Vagina (tissue), 2 donors: ENCODE measurements at regions not wholly inside any gene's neighbourhood (a gene's known extent, or its start where the extent isn't known, plus 50 kb on each side); places are given as distances from the start of the nearest gene placed in this dataset.

Experiments used
- DNase-seq, 2 donors: peaks; one replicate each; pipeline ENCODE4 v3.0.0-alpha.2; 2017; ENCODE audit errors: extremely low spot score in 2 of 2
- H3K27ac ChIP-seq: fragments of 200-600 bp; sonication (generic); one replicate; pipeline ENCODE4 v1.5.1; 2019
- H3K27me3 ChIP-seq: fragments of 200-600 bp; sonication (generic); one replicate; pipeline ENCODE4 v1.5.1; 2019
- H3K36me3 ChIP-seq, 2 donors: fragments of 200-600 bp; sonication (generic); one replicate each; pipeline ENCODE4 v1.5.1; 2017 to 2019
- H3K4me1 ChIP-seq: fragments of 200-600 bp; sonication (generic); one replicate; pipeline ENCODE4 v1.5.1; 2019
- H3K4me3 ChIP-seq, 2 donors: fragments of 200-600 bp; sonication (generic); 1 replicate in 1 of 2; 2 replicates in 1 of 2; pipeline ENCODE4 v1.5.1; 2016 to 2019
- H3K9me3 ChIP-seq: fragments of 200-600 bp; sonication (generic); one replicate; pipeline ENCODE4 v1.5.1; 2019
- CTCF ChIP-seq, 3 experiments: fragments of 450-650 bp in 2 of 3; fragments of 200-600 bp in 1 of 3; sonication (generic) in 1 of 3; IDR thresholded peaks; one replicate each; pipeline ENCODE4 v1.5.1; 2017 to 2019; ENCODE audit warnings: antibody characterized with exemption in 3 of 3, mild to moderate bottlenecking in 2 of 3, moderate library complexity in 2 of 3
- POLR2A ChIP-seq, 2 donors: fragments of 450-650 bp; IDR thresholded peaks; one replicate each; pipeline ENCODE4 v1.6.1; 2017; ENCODE audit warnings: antibody characterized with exemption in 2 of 2, mild to moderate bottlenecking in 2 of 2, moderate library complexity in 2 of 2
- POLR2AphosphoS5 ChIP-seq, 2 donors: sonication (generic); formaldehyde crosslinking; IDR thresholded peaks; one replicate each; pipeline ENCODE4 v1.9.0; 2017; ENCODE audit warnings: antibody characterized with exemption in 2 of 2, mild to moderate bottlenecking in 2 of 2, low read depth in 1 of 2; ENCODE audit not compliant: insufficient read depth in 1 of 2
- intact Hi-C: fragments of 100-400 bp; cut with DNase I; formaldehyde crosslinking; loops from one replicate; pipeline ENCODE4 v1.15.1; 2023

GRCh38 chr13:73189362-73189761 lies 130.6 kb downstream of the KLF5 start:
- Histone ChIP-seq H3K9me3 (no peaks in the 10 kb centered on the region), H3K36me3 (no peaks in the 10 kb centered on the region), H3K4me1 (peaks cover 14% of the 10 kb centered on the region), H3K4me3 (no peak overlapping the region), H3K27ac (no peak overlapping the region), H3K27me3 (no peaks in the 10 kb centered on the region)
- intact Hi-C loops, result no loop called here
- TF ChIP-seq POLR2A (IDR thresholded peaks at IDR 0.05), result no peak
- TF ChIP-seq POLR2AphosphoS5 (IDR thresholded peaks at IDR 0.05; ENCODE audit: insufficient read depth in 1 of 2, low read depth in 1 of 2), result no peak
- TF ChIP-seq CTCF (IDR thresholded peaks at IDR 0.05), result no peak
- DNase-seq, result no peak

GRCh38 chr13:73187106-73187505 lies 128.3 kb downstream of the KLF5 start:
- Histone ChIP-seq H3K27me3 (no peaks in the 10 kb centered on the region), H3K36me3 (no peaks in the 10 kb centered on the region), H3K4me3 (no peak overlapping the region), H3K9me3 (no peaks in the 10 kb centered on the region), H3K27ac (no peak overlapping the region), H3K4me1 (peaks cover 14% of the 10 kb centered on the region)
- intact Hi-C loops, result no loop called here
- TF ChIP-seq POLR2A (IDR thresholded peaks at IDR 0.05) (no peak), POLR2AphosphoS5 (IDR thresholded peaks at IDR 0.05; ENCODE audit: insufficient read depth in 1 of 2, low read depth in 1 of 2) (no peak), CTCF (IDR thresholded peaks at IDR 0.05) (no peak)
- no peak for DNase-seq

- H3K27ac ChIP-seq, result no peak overlapping the region
- no peak overlapping the region for H3K4me3 ChIP-seq
- no peaks in the 10 kb centered on the region for H3K9me3 ChIP-seq
- H3K36me3 ChIP-seq, result no peaks in the 10 kb centered on the region
- H3K27me3 ChIP-seq, result no peaks in the 10 kb centered on the region
- intact Hi-C loops, result no loop called here
- TF ChIP-seq POLR2AphosphoS5 (IDR thresholded peaks at IDR 0.05; ENCODE audit: insufficient read depth in 1 of 2, low read depth in 1 of 2) (no peak), POLR2A (IDR thresholded peaks at IDR 0.05) (no peak)
- no peaks in the 10 kb centered on the region for H3K4me1 ChIP-seq
- DNase-seq, result no peak
These were observed 121.0 kb downstream of the KLF5 start for GRCh38 chr13:73179650-73180274.

GRCh38 chr13:73177916-73178565 lies 119.2 kb downstream of the KLF5 start:
- Histone ChIP-seq H3K9me3 (no peaks in the 10 kb centered on the region), H3K36me3 (no peaks in the 10 kb centered on the region), H3K4me3 (no peak overlapping the region), H3K27me3 (no peaks in the 10 kb centered on the region), H3K27ac (no peak overlapping the region), H3K4me1 (peaks cover 1% of the 10 kb centered on the region)
- TF ChIP-seq POLR2AphosphoS5 (IDR thresholded peaks at IDR 0.05; ENCODE audit: insufficient read depth in 1 of 2, low read depth in 1 of 2) (no peak), CTCF (IDR thresholded peaks at IDR 0.05) (no peak), POLR2A (IDR thresholded peaks at IDR 0.05) (no peak)
- intact Hi-C loops, result no loop called here
- DNase-seq, result no peak

- no peaks in the 10 kb centered on the region for H3K27me3 ChIP-seq
- TF ChIP-seq POLR2AphosphoS5 (IDR thresholded peaks at IDR 0.05; ENCODE audit: insufficient read depth in 1 of 2, low read depth in 1 of 2), result no peak
- TF ChIP-seq POLR2A (IDR thresholded peaks at IDR 0.05), result no peak
- no peak for TF ChIP-seq CTCF (IDR thresholded peaks at IDR 0.05)
- no peak for DNase-seq
- H3K27ac ChIP-seq, result no peak overlapping the region
- no peaks in the 10 kb centered on the region for H3K36me3 ChIP-seq
- peaks cover 11% of the 10 kb centered on the region for H3K4me1 ChIP-seq
- no peaks in the 10 kb centered on the region for H3K9me3 ChIP-seq
- intact Hi-C loops, result no loop called here
- H3K4me3 ChIP-seq, result no peak overlapping the region
These were observed 118.2 kb downstream of the KLF5 start for GRCh38 chr13:73177017-73177416.
